Cerebellar cortex (tissue), 1 donor: ENCODE measurements at regions not wholly inside any gene's neighbourhood (a gene's known extent, or its start where the extent isn't known, plus 50 kb on each side); places are given as distances from the start of the nearest gene placed in this dataset.
"Not testable (repeated sequence)": the region's sequence is repeated elsewhere in the genome, so short reads cannot be mapped to it uniquely, and the experiment has no call there.

Source experiments
- DNase-seq: peaks from one replicate; pipeline ENCODE4 v3.0.0-alpha.2; 2015; ENCODE audit warnings: low spot score

GRCh38 chr13:78138756-78139155, 220.1 kb upstream of the EDNRB start:
- DNase-seq: no peak

- DNase-seq: peak; percentile 75
Observed at GRCh38 chr13:78137404-78138142, 218.9 kb upstream of the EDNRB start.

GRCh38 chr13:78136966-78137365, 218.3 kb upstream of the EDNRB start:
- no peak for DNase-seq

GRCh38 chr13:78133511-78133910, 214.9 kb upstream of the EDNRB start:
- DNase-seq: no peak

- no peak for DNase-seq
Observed at GRCh38 chr13:78131811-78132210, 213.2 kb upstream of the EDNRB start.

- DNase-seq: no peak
Observed at GRCh38 chr13:78131346-78131745, 212.7 kb upstream of the EDNRB start.

- no peak for DNase-seq
Observed at GRCh38 chr13:78129823-78130222, 211.2 kb upstream of the EDNRB start.

GRCh38 chr13:78129359-78129758, 210.7 kb upstream of the EDNRB start:
- no peak for DNase-seq

- DNase-seq: peak; percentile 63
Observed at GRCh38 chr13:78121459-78122348, 203.1 kb upstream of the EDNRB start.

- DNase-seq: no peak
Observed at GRCh38 chr13:78121001-78121400, 202.4 kb upstream of the EDNRB start.

GRCh38 chr13:78120144-78120543, 201.5 kb upstream of the EDNRB start:
- not testable (repeated sequence) for DNase-seq

GRCh38 chr13:78117070-78117469, 198.4 kb upstream of the EDNRB start:
- DNase-seq: not testable (repeated sequence)

GRCh38 chr13:78105656-78106055, 187.0 kb upstream of the EDNRB start:
- no peak for DNase-seq

GRCh38 chr13:78103936-78104335, 185.3 kb upstream of the EDNRB start:
- DNase-seq: no peak

GRCh38 chr13:78102741-78103140, 184.1 kb upstream of the EDNRB start:
- DNase-seq: no peak

- DNase-seq: no peak
Observed at GRCh38 chr13:78102121-78102677, 183.6 kb upstream of the EDNRB start.

GRCh38 chr13:78100486-78100885, 181.9 kb upstream of the EDNRB start:
- DNase-seq: no peak

- no peak for DNase-seq
Observed at GRCh38 chr13:78098249-78098648, 179.6 kb upstream of the EDNRB start.

GRCh38 chr13:78096221-78096620, 177.6 kb upstream of the EDNRB start:
- no peak for DNase-seq

GRCh38 chr13:78087966-78088678, 169.5 kb upstream of the EDNRB start:
- no peak for DNase-seq

- no peak for DNase-seq
Observed at GRCh38 chr13:78085434-78086225, 167.0 kb upstream of the EDNRB start.
